Progenitor cell of endocrine pancreas (in vitro differentiated cells): ENCODE measurements at regions not wholly inside any gene's neighbourhood (a gene's known extent, or its start where the extent isn't known, plus 50 kb on each side); places are given as distances from the start of the nearest gene placed in this dataset.

ENCODE experiments used
- DNase-seq: peaks from one replicate; pipeline ENCODE4 v3.0.0; 2021; ENCODE audit warnings: low spot score; ENCODE audit not compliant: unreplicated experiment
- H3K27ac Mint-ChIP-seq: 2 replicates; pipeline ENCODE4 v1.8.0; 2021; ENCODE audit warnings: mild to moderate bottlenecking, moderate library complexity, mixed read lengths
- H3K27me3 Mint-ChIP-seq: 2 replicates; pipeline ENCODE4 v1.8.0; 2021; ENCODE audit warnings: mixed read lengths
- H3K36me3 Mint-ChIP-seq: 2 replicates; pipeline ENCODE4 v1.8.0; 2022; ENCODE audit warnings: mixed read lengths; ENCODE audit not compliant: insufficient read depth
- H3K4me1 Mint-ChIP-seq: 2 replicates; pipeline ENCODE4 v1.8.0; 2021; ENCODE audit warnings: low read depth, mixed read lengths
- H3K4me3 Mint-ChIP-seq: 2 replicates; pipeline ENCODE4 v1.8.0; 2021; ENCODE audit warnings: low read depth, mild to moderate bottlenecking, moderate library complexity, mixed read lengths
- H3K9me3 Mint-ChIP-seq: 2 replicates; pipeline ENCODE4 v1.8.0; 2021; ENCODE audit warnings: low read depth, mixed read lengths
- CTCF ChIP-seq: fragments of 200-600 bp; sonication (generic); IDR thresholded peaks from one replicate; pipeline ENCODE4 v1.5.0; 2021; ENCODE audit warnings: antibody characterized with exemption, mild to moderate bottlenecking; ENCODE audit not compliant: unreplicated experiment

- no peaks in the 10 kb centered on the region for H3K27me3 Mint-ChIP-seq
- TF ChIP-seq CTCF = no peak
- H3K4me3 Mint-ChIP-seq = no peak overlapping the region
- no peaks in the 10 kb centered on the region for H3K4me1 Mint-ChIP-seq
- no peaks in the 10 kb centered on the region for H3K36me3 Mint-ChIP-seq
- no peaks in the 10 kb centered on the region for H3K9me3 Mint-ChIP-seq
- no peak overlapping the region for H3K27ac Mint-ChIP-seq
- no peak for DNase-seq
Measured at GRCh38 chr10:85098835-85099521, 770.6 kb downstream of the CCSER2 start.

DNA sequence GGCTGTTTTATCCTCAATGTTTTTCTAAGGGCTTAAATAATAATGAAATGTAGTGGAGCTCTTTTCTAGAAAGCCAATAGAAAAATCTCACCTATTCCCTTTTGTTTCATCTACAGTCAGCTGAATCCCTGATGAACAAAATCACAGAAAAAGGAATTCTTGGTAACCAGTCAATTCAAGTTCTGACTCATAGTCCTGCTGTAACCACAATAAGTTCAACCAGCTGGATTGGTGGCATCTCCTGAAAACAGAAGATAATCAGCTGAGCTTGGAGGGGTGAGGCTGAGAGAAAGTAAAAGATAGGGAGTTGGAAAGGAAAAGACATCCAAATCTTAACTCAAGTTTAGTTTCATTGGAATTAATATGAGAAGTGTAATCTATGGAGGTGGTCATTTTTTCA, 772.1 kb downstream of the CCSER2 start:
- Mint-ChIP-seq H3K36me3 (no peaks in the 10 kb centered on the region), H3K4me3 (no peak overlapping the region), H3K27me3 (no peaks in the 10 kb centered on the region), H3K27ac (no peak overlapping the region), H3K4me1 (no peaks in the 10 kb centered on the region), H3K9me3 (no peaks in the 10 kb centered on the region)
- DNase-seq = no peak
- TF ChIP-seq CTCF = no peak

DNA sequence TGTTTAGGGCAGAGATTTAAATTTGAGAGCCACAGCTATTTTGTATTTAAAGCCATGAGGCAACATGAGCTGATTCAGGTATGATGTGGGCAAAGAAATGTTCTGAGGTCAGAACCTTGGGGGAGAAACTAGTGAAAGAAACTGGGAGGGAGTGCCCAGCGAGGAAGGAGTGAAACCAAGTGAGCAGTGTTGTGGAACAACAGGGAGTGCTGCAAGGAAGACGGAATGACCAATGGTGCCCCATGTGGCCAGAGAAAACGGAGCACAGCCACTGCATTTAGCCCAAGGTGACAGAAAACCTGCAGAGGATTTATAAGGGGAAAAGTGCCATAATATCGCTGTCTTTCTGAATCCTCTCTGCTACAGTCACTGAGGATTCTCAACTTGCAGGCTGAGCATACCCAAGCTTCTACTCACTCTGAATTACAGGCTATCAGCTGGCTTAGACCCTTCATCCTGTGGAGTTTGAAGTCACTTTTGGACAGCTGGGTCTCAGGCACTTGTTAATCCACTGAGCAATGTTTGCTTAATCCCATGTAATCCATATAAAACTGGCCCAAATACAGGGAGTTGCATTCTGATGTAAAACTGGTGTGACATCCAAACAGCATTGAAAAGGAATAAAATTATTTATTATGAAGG, 777.3 kb downstream of the CCSER2 start:
- DNase-seq = no peak
- H3K9me3 Mint-ChIP-seq = no peaks in the 10 kb centered on the region
- H3K4me3 Mint-ChIP-seq = no peak overlapping the region
- H3K4me1 Mint-ChIP-seq = no peaks in the 10 kb centered on the region
- TF ChIP-seq CTCF = peak; percentile 49
- no peak overlapping the region for H3K27ac Mint-ChIP-seq
- H3K27me3 Mint-ChIP-seq = peaks cover 3% of the 10 kb centered on the region
- no peaks in the 10 kb centered on the region for H3K36me3 Mint-ChIP-seq

- H3K9me3 Mint-ChIP-seq = no peaks in the 10 kb centered on the region
Measured at GRCh38 chr10:85111271-85111670, 782.9 kb downstream of the CCSER2 start.

DNA sequence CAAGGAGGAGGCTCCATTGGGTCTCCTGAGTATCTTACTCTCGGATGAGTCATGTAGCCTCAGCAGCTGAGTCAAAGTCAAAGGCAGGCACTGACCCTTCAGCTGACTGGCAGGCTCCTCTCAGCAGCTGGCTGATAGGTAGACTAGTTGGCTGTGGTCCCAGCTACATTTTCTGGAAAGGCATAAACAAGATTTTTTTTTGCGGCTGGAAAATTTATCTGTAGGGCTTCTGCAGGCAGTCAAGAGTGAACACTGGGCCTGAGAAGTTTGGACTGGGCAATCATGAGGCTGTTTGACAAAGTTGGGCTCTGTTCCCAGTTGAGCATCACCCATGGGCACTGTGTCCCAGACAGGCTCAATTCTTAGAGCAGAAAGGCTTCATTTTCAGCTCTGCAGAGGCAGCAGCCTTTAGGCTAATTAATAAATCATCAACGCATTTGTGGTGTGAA, 796.2 kb downstream of the CCSER2 start:
- Mint-ChIP-seq H3K27ac (no peak overlapping the region), H3K27me3 (no peaks in the 10 kb centered on the region), H3K4me1 (no peaks in the 10 kb centered on the region), H3K4me3 (no peak overlapping the region), H3K9me3 (peaks cover 9% of the 10 kb centered on the region), H3K36me3 (no peaks in the 10 kb centered on the region)
- no peak for DNase-seq
- no peak for TF ChIP-seq CTCF

More at GRCh38 chr10:85111271-85111670, 782.9 kb downstream of the CCSER2 start:
- H3K27ac Mint-ChIP-seq = no peak overlapping the region
- peaks cover 6% of the 10 kb centered on the region for H3K27me3 Mint-ChIP-seq
- H3K4me3 Mint-ChIP-seq = no peak overlapping the region
- H3K36me3 Mint-ChIP-seq = no peaks in the 10 kb centered on the region
- no peak for TF ChIP-seq CTCF
- no peaks in the 10 kb centered on the region for H3K4me1 Mint-ChIP-seq
- DNase-seq = no peak
